Tibial nerve (tissue), 4 donors: ENCODE measurements at regions not wholly inside any gene's neighbourhood (a gene's known extent, or its start where the extent isn't known, plus 50 kb on each side); places are given as distances from the start of the nearest gene placed in this dataset.

ENCODE experiments used
- DNase-seq, 2 donors: peaks; one replicate each; pipeline ENCODE4 v3.0.0-alpha.2; 2019; ENCODE audit warnings: low spot score in 2 of 2
- H3K27ac ChIP-seq, 4 donors: fragments of 200-600 bp; sonication (generic) in 3 of 4; one replicate each; pipeline ENCODE4 v1.5.1; 2017 to 2019; ENCODE audit warnings: mild to moderate bottlenecking in 1 of 4
- H3K27me3 ChIP-seq, 2 donors: fragments of 200-600 bp; sonication (generic) in 1 of 2; one replicate each; pipeline versions ENCODE4 v1.5.1 to v1.6.0; 2017 to 2019
- H3K36me3 ChIP-seq, 3 donors: fragments of 200-600 bp; sonication (generic); one replicate each; pipeline ENCODE4 v1.5.1; 2018 to 2019
- H3K4me1 ChIP-seq, 4 donors: fragments of 200-600 bp; sonication (generic) in 3 of 4; one replicate each; pipeline ENCODE4 v1.5.1; 2017 to 2019
- H3K4me3 ChIP-seq, 4 donors: fragments of 200-600 bp; sonication (generic) in 3 of 4; one replicate each; pipeline ENCODE4 v1.5.1; 2017 to 2019; ENCODE audit warnings: mild to moderate bottlenecking in 1 of 4, moderate library complexity in 1 of 4
- H3K9me3 ChIP-seq, 4 donors: fragments of 200-600 bp; sonication (generic) in 3 of 4; one replicate each; pipeline ENCODE4 v1.5.1; 2017 to 2019
- EP300 ChIP-seq, 2 donors: sonication (generic); formaldehyde crosslinking; IDR thresholded peaks; one replicate each; pipeline ENCODE4 v1.6.1; 2017; ENCODE audit warnings: antibody characterized with exemption in 2 of 2, mild to moderate bottlenecking in 1 of 2
- POLR2A ChIP-seq, 2 donors: fragments of 450-650 bp; IDR thresholded peaks; one replicate each; pipeline ENCODE4 v1.6.1; 2017; ENCODE audit warnings: antibody characterized with exemption in 2 of 2, mild to moderate bottlenecking in 2 of 2, moderate library complexity in 2 of 2
- WGBS, 2 donors: methylation state at CpG; one replicate each; pipeline ENCODE4 v1.1.5; 2018; 5-methylcytosine and 5-hydroxymethylcytosine counted together
- TF ChIP-seq, protein P1 (sequence below), 5 experiments: fragments of 200-600 bp in 3 of 5; fragments of 450-650 bp in 2 of 5; sonication (generic) in 3 of 5; IDR thresholded peaks; one replicate each; pipeline ENCODE4 v1.5.1; 2016 to 2019; ENCODE audit warnings: antibody characterized with exemption in 5 of 5, mild to moderate bottlenecking in 3 of 5, moderate library complexity in 2 of 5

DNA sequence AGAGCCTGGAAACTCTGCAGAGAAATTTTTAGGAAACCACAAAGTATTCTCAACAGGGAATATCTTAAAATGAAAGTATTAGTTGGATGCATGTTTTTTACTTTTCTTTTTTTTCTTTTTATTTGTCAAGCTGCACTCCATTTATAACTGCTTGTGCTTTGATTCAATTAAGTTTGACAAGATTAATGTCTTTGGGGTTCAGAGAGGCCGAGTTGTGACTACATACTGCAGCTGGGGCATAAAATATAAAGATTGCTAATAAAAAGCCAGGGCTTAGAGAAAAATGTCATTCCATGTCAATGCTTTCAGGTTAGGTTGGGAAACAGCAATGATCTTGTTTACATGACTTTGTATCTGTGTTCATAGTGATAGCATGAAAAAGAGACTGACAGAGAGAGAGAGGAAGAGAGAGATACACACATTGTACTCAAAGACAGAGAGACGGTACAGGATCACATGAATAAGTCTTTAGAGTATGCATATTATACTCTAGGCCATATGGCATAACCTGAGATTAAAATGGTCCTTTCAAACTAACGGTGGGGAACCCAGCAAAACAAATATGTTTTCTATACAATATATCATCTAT, 1022.3 kb upstream of the CNTNAP5 start:
- no peaks in the 10 kb centered on the region for H3K4me1 ChIP-seq
- H3K9me3 ChIP-seq: peaks cover 0 to 21% (median 8%) of the 10 kb centered on the region in 4 donors
- TF ChIP-seq POLR2A (IDR thresholded peaks at IDR 0.05): no peak
- TF ChIP-seq, protein P1, sequence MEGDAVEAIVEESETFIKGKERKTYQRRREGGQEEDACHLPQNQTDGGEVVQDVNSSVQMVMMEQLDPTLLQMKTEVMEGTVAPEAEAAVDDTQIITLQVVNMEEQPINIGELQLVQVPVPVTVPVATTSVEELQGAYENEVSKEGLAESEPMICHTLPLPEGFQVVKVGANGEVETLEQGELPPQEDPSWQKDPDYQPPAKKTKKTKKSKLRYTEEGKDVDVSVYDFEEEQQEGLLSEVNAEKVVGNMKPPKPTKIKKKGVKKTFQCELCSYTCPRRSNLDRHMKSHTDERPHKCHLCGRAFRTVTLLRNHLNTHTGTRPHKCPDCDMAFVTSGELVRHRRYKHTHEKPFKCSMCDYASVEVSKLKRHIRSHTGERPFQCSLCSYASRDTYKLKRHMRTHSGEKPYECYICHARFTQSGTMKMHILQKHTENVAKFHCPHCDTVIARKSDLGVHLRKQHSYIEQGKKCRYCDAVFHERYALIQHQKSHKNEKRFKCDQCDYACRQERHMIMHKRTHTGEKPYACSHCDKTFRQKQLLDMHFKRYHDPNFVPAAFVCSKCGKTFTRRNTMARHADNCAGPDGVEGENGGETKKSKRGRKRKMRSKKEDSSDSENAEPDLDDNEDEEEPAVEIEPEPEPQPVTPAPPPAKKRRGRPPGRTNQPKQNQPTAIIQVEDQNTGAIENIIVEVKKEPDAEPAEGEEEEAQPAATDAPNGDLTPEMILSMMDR (IDR thresholded peaks at IDR 0.05): no peak
- TF ChIP-seq EP300 (IDR thresholded peaks at IDR 0.05): no peak
- DNase-seq: no peak
- no peaks in the 10 kb centered on the region for H3K36me3 ChIP-seq
- H3K4me3 ChIP-seq: no peak overlapping the region
- H3K27me3 ChIP-seq: no peaks in the 10 kb centered on the region
- WGBS, 2 donors: 44 to 48% methylated on average over 3 of the region's 3 CpGs
- no peak overlapping the region for H3K27ac ChIP-seq

DNA sequence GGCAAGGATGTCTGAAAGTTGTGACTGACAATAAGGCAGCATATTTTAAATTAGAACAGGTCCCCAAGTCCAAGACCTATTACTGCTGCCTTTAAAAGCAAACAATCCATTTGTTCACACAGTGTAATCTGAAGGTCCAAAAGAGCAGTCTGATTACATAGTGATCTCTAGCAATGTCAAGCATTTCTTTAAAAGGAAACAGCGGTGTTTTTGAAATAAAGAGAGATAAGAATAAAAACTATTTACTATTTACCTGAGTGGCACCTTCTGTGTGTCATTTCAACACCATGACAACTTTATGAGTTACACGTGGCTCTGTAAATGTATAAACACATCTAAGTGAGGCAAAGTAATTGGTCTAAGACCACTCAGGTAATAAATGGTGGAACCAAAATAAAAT, 1009.9 kb upstream of the CNTNAP5 start:
- no peaks in the 10 kb centered on the region for H3K4me1 ChIP-seq
- TF ChIP-seq POLR2A (IDR thresholded peaks at IDR 0.05) (no peak), EP300 (IDR thresholded peaks at IDR 0.05) (no peak)
- TF ChIP-seq, protein P1 (IDR thresholded peaks at IDR 0.05): no peak
- no peak for DNase-seq
- WGBS, 2 donors: 81 to 82% methylated on average over 2 of the region's 2 CpGs
- H3K27me3 ChIP-seq: no peaks in the 10 kb centered on the region
- no peaks in the 10 kb centered on the region for H3K36me3 ChIP-seq
- H3K4me3 ChIP-seq: no peak overlapping the region
- peaks cover 0 to 4% (median 0%) of the 10 kb centered on the region in 4 donors for H3K9me3 ChIP-seq
- H3K27ac ChIP-seq: no peak overlapping the region

DNA sequence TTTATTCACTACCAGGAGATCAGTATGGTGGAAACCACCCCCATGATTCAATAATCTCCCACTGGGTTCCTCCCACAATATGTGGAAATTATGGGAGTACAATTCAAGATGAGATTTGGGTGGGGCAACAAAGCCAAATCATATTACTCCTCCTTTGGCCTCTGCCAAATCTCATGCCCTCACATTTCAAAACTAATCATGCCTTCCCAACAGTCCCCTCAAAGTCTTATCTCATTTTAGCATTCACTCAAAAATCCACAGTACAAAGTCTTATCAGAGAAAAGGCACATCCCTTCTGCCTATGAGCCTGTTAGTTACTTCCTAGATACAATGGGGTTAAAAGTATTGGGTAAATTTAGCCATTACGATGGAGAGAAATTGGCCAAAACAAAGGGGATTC, 989.5 kb upstream of the CNTNAP5 start:
- TF ChIP-seq, protein P1 (IDR thresholded peaks at IDR 0.05): no peak
- no peak for TF ChIP-seq POLR2A (IDR thresholded peaks at IDR 0.05)
- no peak for TF ChIP-seq EP300 (IDR thresholded peaks at IDR 0.05)
- H3K27ac ChIP-seq: no peak overlapping the region
- H3K9me3 ChIP-seq: peaks cover 0 to 21% (median 0%) of the 10 kb centered on the region in 4 donors
- no peak for DNase-seq
- no peak overlapping the region for H3K4me3 ChIP-seq
- 32 to 45% methylated on average over 1 of the region's 1 CpG for WGBS, 2 donors
- no peaks in the 10 kb centered on the region for H3K27me3 ChIP-seq
- H3K4me1 ChIP-seq: no peaks in the 10 kb centered on the region
- H3K36me3 ChIP-seq: no peaks in the 10 kb centered on the region

DNA sequence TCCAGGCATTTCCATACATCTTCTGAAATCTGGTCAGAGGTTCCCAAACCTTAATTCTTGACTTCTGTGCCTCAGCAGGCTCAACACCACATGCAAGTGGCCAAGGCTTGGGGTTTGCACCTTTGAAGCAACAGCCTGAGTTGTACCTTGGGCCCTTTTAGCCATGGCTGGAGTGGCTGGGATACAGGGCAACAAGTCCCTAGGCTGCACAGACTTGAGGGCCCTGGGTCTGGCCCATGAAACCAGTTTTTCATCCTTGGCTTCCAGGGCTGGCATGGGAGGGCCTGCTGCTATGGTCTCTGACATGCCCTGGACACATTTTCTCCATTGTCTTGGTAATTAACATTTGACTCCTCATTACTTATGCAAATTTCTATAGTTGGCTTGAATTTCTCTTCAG, 988.8 kb upstream of the CNTNAP5 start:
- no peak for DNase-seq
- H3K36me3 ChIP-seq: no peaks in the 10 kb centered on the region
- TF ChIP-seq POLR2A (IDR thresholded peaks at IDR 0.05): no peak
- TF ChIP-seq, protein P1 (IDR thresholded peaks at IDR 0.05): no peak
- no peak for TF ChIP-seq EP300 (IDR thresholded peaks at IDR 0.05)
- peaks cover 0 to 21% (median 0%) of the 10 kb centered on the region in 4 donors for H3K9me3 ChIP-seq
- no peak overlapping the region for H3K27ac ChIP-seq
- no peaks in the 10 kb centered on the region for H3K27me3 ChIP-seq
- no peak overlapping the region for H3K4me3 ChIP-seq
- H3K4me1 ChIP-seq: no peaks in the 10 kb centered on the region

DNA sequence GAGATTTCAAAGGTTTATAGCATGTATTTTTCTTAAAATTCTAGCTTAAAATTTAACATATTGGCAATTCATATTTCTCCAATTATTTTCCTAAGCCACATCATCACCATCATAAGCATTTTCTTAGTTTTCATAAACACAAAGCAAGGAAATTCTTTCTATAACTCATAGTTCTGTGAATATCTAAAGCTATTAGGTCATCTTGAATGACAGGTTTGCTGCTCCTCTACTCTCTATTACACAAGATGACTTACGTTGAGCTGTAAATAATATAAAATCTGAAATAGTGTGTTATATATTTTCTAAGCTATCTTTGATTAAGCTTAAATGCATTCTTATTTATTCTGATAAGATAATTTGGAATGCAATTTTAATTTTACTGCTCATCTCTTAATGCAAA, 984.6 kb upstream of the CNTNAP5 start:
- no peak for DNase-seq
- Histone ChIP-seq H3K36me3 (no peaks in the 10 kb centered on the region), H3K4me3 (no peak overlapping the region), H3K4me1 (no peaks in the 10 kb centered on the region), H3K9me3 (peaks cover 0 to 7% (median 0%) of the 10 kb centered on the region in 4 donors), H3K27ac (no peak overlapping the region), H3K27me3 (no peaks in the 10 kb centered on the region)
- WGBS, 2 donors: 74 to 88% methylated on average over 1 of the region's 1 CpG
- TF ChIP-seq, protein P1 (IDR thresholded peaks at IDR 0.05): no peak
- TF ChIP-seq EP300 (IDR thresholded peaks at IDR 0.05) (no peak), POLR2A (IDR thresholded peaks at IDR 0.05) (no peak)
